22Rv1 (cell line): ENCODE measurements at regions not wholly inside any gene's neighbourhood (a gene's known extent, or its start where the extent isn't known, plus 50 kb on each side); places are given as distances from the start of the nearest gene placed in this dataset.

Source experiments
- ZFX ChIP-seq: fragments of 450-650 bp; IDR thresholded peaks from 2 replicates; pipeline ENCODE4 v1.6.1; 2017; ENCODE audit warnings: antibody characterized with exemption, borderline replicate concordance
- TF ChIP-seq, protein P1 (sequence below): fragments of 450-650 bp; IDR thresholded peaks from 2 replicates; pipeline ENCODE4 v1.5.1; 2017; ENCODE audit warnings: mild to moderate bottlenecking

DNA sequence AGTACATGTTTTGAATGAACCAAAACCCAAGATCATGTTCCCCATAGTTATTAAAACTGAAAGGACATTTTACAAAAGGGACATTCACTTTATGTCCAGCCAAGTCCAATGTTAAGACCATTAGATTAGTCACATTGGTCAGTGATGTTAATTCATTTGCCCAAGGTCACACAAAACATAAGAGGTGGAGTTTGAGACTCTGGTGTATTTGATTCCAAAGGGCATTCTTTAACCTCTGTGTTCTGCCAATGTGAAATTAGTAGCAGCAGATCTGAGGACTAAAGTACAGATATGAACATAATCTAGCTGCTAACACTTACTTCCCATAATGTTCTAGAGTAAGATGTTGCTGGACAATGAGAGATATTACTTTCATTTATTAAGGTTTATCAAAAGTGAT, 425.6 kb downstream of the TUSC7 start:
- TF ChIP-seq, protein P1, sequence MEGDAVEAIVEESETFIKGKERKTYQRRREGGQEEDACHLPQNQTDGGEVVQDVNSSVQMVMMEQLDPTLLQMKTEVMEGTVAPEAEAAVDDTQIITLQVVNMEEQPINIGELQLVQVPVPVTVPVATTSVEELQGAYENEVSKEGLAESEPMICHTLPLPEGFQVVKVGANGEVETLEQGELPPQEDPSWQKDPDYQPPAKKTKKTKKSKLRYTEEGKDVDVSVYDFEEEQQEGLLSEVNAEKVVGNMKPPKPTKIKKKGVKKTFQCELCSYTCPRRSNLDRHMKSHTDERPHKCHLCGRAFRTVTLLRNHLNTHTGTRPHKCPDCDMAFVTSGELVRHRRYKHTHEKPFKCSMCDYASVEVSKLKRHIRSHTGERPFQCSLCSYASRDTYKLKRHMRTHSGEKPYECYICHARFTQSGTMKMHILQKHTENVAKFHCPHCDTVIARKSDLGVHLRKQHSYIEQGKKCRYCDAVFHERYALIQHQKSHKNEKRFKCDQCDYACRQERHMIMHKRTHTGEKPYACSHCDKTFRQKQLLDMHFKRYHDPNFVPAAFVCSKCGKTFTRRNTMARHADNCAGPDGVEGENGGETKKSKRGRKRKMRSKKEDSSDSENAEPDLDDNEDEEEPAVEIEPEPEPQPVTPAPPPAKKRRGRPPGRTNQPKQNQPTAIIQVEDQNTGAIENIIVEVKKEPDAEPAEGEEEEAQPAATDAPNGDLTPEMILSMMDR, result no peak
- TF ChIP-seq ZFX, result no peak
